HEK293T (cell line): ENCODE measurements at regions not wholly inside any gene's neighbourhood (a gene's known extent, or its start where the extent isn't known, plus 50 kb on each side); places are given as distances from the start of the nearest gene placed in this dataset.

Experiments used
- BHLHE40 ChIP-seq: fragments of 450-650 bp; IDR thresholded peaks from 2 replicates; pipeline ENCODE4 v1.6.1; 2016; ENCODE audit warnings: mild to moderate bottlenecking, moderate library complexity, borderline replicate concordance
- ELF4 ChIP-seq: fragments of 450-650 bp; IDR thresholded peaks from 2 replicates; pipeline ENCODE4 v1.6.1; 2017; ENCODE audit warnings: antibody characterized with exemption
- FOXA1 ChIP-seq: fragments of 450-650 bp; IDR thresholded peaks from 2 replicates; pipeline ENCODE4 v1.6.1; 2016; ENCODE audit warnings: mild to moderate bottlenecking
- FOXK2 ChIP-seq: fragments of 450-650 bp; IDR thresholded peaks from 2 replicates; pipeline ENCODE4 v1.6.1; 2016; ENCODE audit warnings: mild to moderate bottlenecking
- FOXM1 ChIP-seq: fragments of 450-650 bp; IDR thresholded peaks from 2 replicates; pipeline ENCODE4 v1.6.1; 2017; ENCODE audit warnings: mild to moderate bottlenecking, borderline replicate concordance
- HDGF ChIP-seq: fragments of 450-650 bp; IDR thresholded peaks from 2 replicates; pipeline ENCODE4 v1.6.1; 2017; ENCODE audit warnings: antibody characterized with exemption, borderline replicate concordance
- L3MBTL2 ChIP-seq: fragments of 450-650 bp; conservative IDR thresholded peaks from 2 replicates; pipeline ENCODE4 v1.6.1; 2016; ENCODE audit warnings: mild to moderate bottlenecking
- LEF1 ChIP-seq: fragments of 450-650 bp; IDR thresholded peaks from 2 replicates; pipeline ENCODE4 v1.6.1; 2017; ENCODE audit warnings: mild to moderate bottlenecking, borderline replicate concordance
- NFRKB ChIP-seq: fragments of 450-650 bp; IDR thresholded peaks from 2 replicates; pipeline ENCODE4 v1.6.1; 2016; ENCODE audit warnings: mild to moderate bottlenecking, moderate library complexity
- SP1 ChIP-seq: fragments of 450-650 bp; IDR thresholded peaks from 2 replicates; pipeline ENCODE4 v1.6.1; 2017
- SUZ12 ChIP-seq: fragments of 450-650 bp; IDR thresholded peaks from 2 replicates; pipeline ENCODE4 v1.6.1; 2016; ENCODE audit warnings: mild to moderate bottlenecking
- TARDBP ChIP-seq: fragments of 450-650 bp; IDR thresholded peaks from 2 replicates; pipeline ENCODE4 v1.6.1; 2016
- ZNF384 ChIP-seq: fragments of 450-650 bp; IDR thresholded peaks from 2 replicates; pipeline ENCODE4 v1.6.1; 2016
- TF ChIP-seq, protein P1 (sequence below): fragments of 450-650 bp; IDR thresholded peaks from 2 replicates; pipeline ENCODE4 v1.6.1; 2016

DNA sequence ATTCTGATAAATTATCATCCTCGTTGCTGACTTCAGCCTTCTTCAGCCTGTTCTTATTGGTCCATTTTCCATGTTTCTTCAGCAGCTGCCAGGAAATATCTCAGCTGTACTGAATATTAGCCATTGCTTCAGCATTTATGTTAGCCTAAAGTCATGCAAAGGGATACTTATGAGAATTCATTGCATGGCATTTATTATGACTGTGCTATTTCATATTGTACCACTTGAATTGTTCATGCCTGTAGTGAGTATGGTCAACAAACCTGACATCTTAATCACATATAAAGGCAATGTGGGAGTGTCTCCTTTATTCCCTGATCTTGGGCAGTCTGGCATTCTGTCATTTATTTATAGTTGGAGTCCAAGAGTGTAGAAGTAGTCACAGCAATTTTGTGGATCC lies 193.4 kb upstream of the SLC35B3 start:
- TF ChIP-seq L3MBTL2 (no peak), ELF4 (no peak), TARDBP (no peak), BHLHE40 (no peak), SP1 (no peak), HDGF (no peak), FOXK2 (no peak), ZNF384 (no peak), FOXM1 (no peak), LEF1 (no peak), FOXA1 (no peak), SUZ12 (no peak), NFRKB (no peak)
- TF ChIP-seq, protein P1, sequence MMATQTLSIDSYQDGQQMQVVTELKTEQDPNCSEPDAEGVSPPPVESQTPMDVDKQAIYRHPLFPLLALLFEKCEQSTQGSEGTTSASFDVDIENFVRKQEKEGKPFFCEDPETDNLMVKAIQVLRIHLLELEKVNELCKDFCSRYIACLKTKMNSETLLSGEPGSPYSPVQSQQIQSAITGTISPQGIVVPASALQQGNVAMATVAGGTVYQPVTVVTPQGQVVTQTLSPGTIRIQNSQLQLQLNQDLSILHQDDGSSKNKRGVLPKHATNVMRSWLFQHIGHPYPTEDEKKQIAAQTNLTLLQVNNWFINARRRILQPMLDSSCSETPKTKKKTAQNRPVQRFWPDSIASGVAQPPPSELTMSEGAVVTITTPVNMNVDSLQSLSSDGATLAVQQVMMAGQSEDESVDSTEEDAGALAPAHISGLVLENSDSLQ = no peak
